ENCODE measurements at regions not wholly inside any gene's neighbourhood (a gene's known extent, or its start where the extent isn't known, plus 50 kb on each side); places are given as distances from the start of the nearest gene placed in this dataset.

DNA sequence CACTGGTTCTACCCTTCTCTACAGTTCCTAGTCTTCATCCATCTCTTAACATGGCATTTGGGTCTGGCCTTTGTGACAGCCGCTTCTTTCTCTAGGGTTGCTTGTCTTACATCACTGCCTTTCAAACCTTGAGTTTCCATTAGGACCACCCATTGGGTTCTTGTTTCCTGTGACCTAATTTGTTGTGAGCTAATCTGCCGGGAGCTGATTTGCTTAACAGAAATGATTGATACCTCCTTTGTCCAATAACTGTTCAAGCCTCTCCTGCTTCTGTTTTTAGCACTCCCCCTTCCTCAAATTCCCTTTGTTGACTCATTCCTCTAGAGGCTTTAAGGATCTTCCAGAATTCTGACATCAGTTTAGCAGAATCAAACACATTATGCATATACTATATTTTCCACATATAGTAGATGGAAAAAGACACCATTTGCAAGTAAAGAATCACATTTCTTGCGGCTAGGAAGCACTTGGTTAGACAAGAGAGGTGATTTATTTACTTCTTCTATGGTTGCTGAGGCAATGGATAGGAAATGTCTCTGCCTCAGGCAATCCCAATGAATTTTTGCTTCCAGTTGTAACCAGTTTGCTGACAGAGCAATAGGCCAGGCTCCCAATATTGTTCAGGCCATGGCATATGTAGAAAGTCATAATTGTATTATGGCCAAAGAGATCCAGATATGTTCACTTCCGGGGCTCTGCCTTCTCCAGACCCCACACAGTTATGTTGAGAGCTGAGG, 130.7 kb downstream of the SNX19 start:
- Histone ChIP-seq H3K4me1 (peaks cover 38% of the 10 kb centered on the region), H3K4me3 (no peak overlapping the region), H3K36me3 (no peaks in the 10 kb centered on the region), H3K9me3 (replicated peaks) (peaks cover 9% of the 10 kb centered on the region), H3K27me3 (ENCODE audit: low read depth) (no peaks in the 10 kb centered on the region), H3K27ac (replicated peaks) (no peak overlapping the region)
- TF ChIP-seq, protein P1, sequence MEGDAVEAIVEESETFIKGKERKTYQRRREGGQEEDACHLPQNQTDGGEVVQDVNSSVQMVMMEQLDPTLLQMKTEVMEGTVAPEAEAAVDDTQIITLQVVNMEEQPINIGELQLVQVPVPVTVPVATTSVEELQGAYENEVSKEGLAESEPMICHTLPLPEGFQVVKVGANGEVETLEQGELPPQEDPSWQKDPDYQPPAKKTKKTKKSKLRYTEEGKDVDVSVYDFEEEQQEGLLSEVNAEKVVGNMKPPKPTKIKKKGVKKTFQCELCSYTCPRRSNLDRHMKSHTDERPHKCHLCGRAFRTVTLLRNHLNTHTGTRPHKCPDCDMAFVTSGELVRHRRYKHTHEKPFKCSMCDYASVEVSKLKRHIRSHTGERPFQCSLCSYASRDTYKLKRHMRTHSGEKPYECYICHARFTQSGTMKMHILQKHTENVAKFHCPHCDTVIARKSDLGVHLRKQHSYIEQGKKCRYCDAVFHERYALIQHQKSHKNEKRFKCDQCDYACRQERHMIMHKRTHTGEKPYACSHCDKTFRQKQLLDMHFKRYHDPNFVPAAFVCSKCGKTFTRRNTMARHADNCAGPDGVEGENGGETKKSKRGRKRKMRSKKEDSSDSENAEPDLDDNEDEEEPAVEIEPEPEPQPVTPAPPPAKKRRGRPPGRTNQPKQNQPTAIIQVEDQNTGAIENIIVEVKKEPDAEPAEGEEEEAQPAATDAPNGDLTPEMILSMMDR (IDR thresholded peaks at IDR 0.05; ENCODE audit: borderline replicate concordance) = no peak
- no peak for DNase-seq
- intact Hi-C loops (cut with micrococcal nuclease) = no loop called here

- H3K9me3 ChIP-seq (replicated peaks) = peaks cover 19% of the 10 kb centered on the region
- H3K27ac ChIP-seq (replicated peaks) = peak overlapping the region; percentile 40
- no peak overlapping the region for H3K4me3 ChIP-seq
- H3K4me1 ChIP-seq = peaks cover 38% of the 10 kb centered on the region
- DNase-seq = no peak
- TF ChIP-seq, protein P1 (IDR thresholded peaks at IDR 0.05; ENCODE audit: borderline replicate concordance) = no peak
- H3K27me3 ChIP-seq (ENCODE audit: low read depth) = no peaks in the 10 kb centered on the region
- intact Hi-C loops (cut with micrococcal nuclease) = no loop called here
- no peaks in the 10 kb centered on the region for H3K36me3 ChIP-seq
These were observed 129.7 kb downstream of the SNX19 start for GRCh38 chr11:130786586-130786985.

DNA sequence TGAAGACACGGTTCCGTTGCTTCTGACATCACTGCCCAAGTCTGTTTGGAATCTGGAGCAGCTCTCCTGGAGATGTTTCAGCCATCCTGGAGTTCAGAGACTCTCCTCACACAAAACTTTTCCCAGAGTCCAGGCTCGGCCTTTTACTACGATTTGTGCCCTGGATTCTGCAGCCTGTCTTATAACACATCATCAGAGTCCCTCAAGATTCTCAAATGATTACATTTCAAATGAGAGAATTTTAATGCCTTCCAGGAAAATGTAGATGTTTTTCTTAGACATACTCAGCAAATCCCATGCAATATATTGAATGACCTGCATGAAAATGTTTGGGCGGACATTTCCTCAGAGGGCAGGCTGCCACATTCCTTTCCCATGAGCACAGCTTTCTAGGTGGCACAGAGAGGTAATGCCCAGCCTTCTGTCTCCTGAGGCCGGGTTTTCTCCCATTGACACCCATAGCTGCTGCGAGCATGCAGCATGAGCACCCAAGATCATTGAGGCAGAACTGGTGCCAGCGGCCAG, 129.1 kb downstream of the SNX19 start:
- Histone ChIP-seq H3K36me3 (no peaks in the 10 kb centered on the region), H3K9me3 (replicated peaks) (peaks cover 20% of the 10 kb centered on the region), H3K4me3 (no peak overlapping the region), H3K27me3 (ENCODE audit: low read depth) (no peaks in the 10 kb centered on the region), H3K27ac (replicated peaks) (peak overlapping the region; percentile 40), H3K4me1 (peaks cover 35% of the 10 kb centered on the region)
- DNase-seq = no peak
- intact Hi-C loops (cut with micrococcal nuclease) = no loop called here
- TF ChIP-seq, protein P1 (IDR thresholded peaks at IDR 0.05; ENCODE audit: borderline replicate concordance) = no peak

- H3K36me3 ChIP-seq = no peaks in the 10 kb centered on the region
- TF ChIP-seq, protein P1 (IDR thresholded peaks at IDR 0.05; ENCODE audit: borderline replicate concordance) = no peak
- H3K27ac ChIP-seq (replicated peaks) = no peak overlapping the region
- H3K4me3 ChIP-seq = no peak overlapping the region
- H3K9me3 ChIP-seq (replicated peaks) = peaks cover 20% of the 10 kb centered on the region
- H3K4me1 ChIP-seq = peaks cover 26% of the 10 kb centered on the region
- intact Hi-C loops (cut with micrococcal nuclease) = no loop called here
- no peak for DNase-seq
- H3K27me3 ChIP-seq (ENCODE audit: low read depth) = no peaks in the 10 kb centered on the region
These were observed 128.2 kb downstream of the SNX19 start for GRCh38 chr11:130787973-130788570.

- Histone ChIP-seq H3K4me3 (no peak overlapping the region), H3K27ac (replicated peaks) (no peak overlapping the region), H3K36me3 (no peaks in the 10 kb centered on the region), H3K27me3 (ENCODE audit: low read depth) (no peaks in the 10 kb centered on the region), H3K9me3 (replicated peaks) (peaks cover 20% of the 10 kb centered on the region), H3K4me1 (peaks cover 20% of the 10 kb centered on the region)
- TF ChIP-seq, protein P1 (IDR thresholded peaks at IDR 0.05; ENCODE audit: borderline replicate concordance) = no peak
- intact Hi-C loops (cut with micrococcal nuclease) = no loop called here
- DNase-seq = no peak
These were observed 127.1 kb downstream of the SNX19 start for GRCh38 chr11:130789056-130789640.
